H9 (cell line): ENCODE measurements at regions not wholly inside any gene's neighbourhood (a gene's known extent, or its start where the extent isn't known, plus 50 kb on each side); places are given as distances from the start of the nearest gene placed in this dataset.

ENCODE experiments used
- DNase-seq: peaks from one replicate; pipeline ENCODE4 v3.0.0-alpha.2; 2017
- H2AFZ ChIP-seq: one replicate; pipeline ENCODE4 v1.6.1; 2013; ENCODE audit warnings: mild to moderate bottlenecking, low read length, control low read depth, moderate library complexity
- H2AK5ac ChIP-seq: 2 replicates; pipeline ENCODE4 v1.6.1; 2013; ENCODE audit warnings: low read length, control low read depth, mixed read lengths; ENCODE audit not compliant: insufficient read length
- H2BK120ac ChIP-seq: one replicate; pipeline ENCODE4 v1.6.1; 2013; ENCODE audit warnings: low read depth, mild to moderate bottlenecking, low read length, control low read depth, inconsistent platforms; ENCODE audit not compliant: poor library complexity, severe bottlenecking
- H2BK12ac ChIP-seq: 2 replicates; pipeline ENCODE4 v1.6.1; 2013; ENCODE audit warnings: low read length, control low read depth, mixed read lengths, low read depth; ENCODE audit not compliant: insufficient read length
- H2BK15ac ChIP-seq: 2 replicates; pipeline ENCODE4 v1.6.1; 2013; ENCODE audit warnings: low read depth, low read length, control low read depth
- H2BK20ac ChIP-seq: one replicate; pipeline ENCODE4 v1.6.1; 2013; ENCODE audit warnings: low read depth, mild to moderate bottlenecking, low read length, control low read depth, inconsistent platforms; ENCODE audit not compliant: poor library complexity, severe bottlenecking
- H2BK5ac ChIP-seq: 2 replicates; pipeline ENCODE4 v1.6.1; 2013; ENCODE audit warnings: low read length, control low read depth, mixed read lengths; ENCODE audit not compliant: insufficient read length
- H3K14ac ChIP-seq: 2 replicates; pipeline ENCODE4 v1.6.1; 2013; ENCODE audit warnings: low read length, control low read depth; ENCODE audit not compliant: insufficient read depth
- H3K18ac ChIP-seq: 2 replicates; pipeline ENCODE4 v1.6.1; 2013; ENCODE audit warnings: low read depth, mild to moderate bottlenecking, mixed read lengths, low read length, control low read depth; ENCODE audit not compliant: insufficient read length
- H3K23ac ChIP-seq: 2 replicates; pipeline ENCODE4 v1.6.1; 2013; ENCODE audit warnings: low read length, control low read depth, mixed read lengths, low read depth; ENCODE audit not compliant: insufficient read length
- H3K23me2 ChIP-seq: 2 replicates; pipeline ENCODE4 v1.6.1; 2013; ENCODE audit warnings: low read depth, mild to moderate bottlenecking, mixed read lengths, low read length, control low read depth; ENCODE audit not compliant: insufficient read length, poor library complexity, severe bottlenecking
- H3K27ac ChIP-seq: 2 replicates; pipeline ENCODE4 v1.5.1; 2013; ENCODE audit warnings: low read length, control low read depth, mixed read lengths, low read depth; ENCODE audit not compliant: insufficient read length
- H3K27me3 ChIP-seq: 2 replicates; pipeline ENCODE4 v1.6.1; 2013; ENCODE audit warnings: low read length, control low read depth, inconsistent platforms; ENCODE audit not compliant: insufficient read depth
- H3K4ac ChIP-seq: 2 replicates; pipeline ENCODE4 v1.6.1; 2013; ENCODE audit warnings: low read depth, mild to moderate bottlenecking, control low read depth, inconsistent platforms, low read length, moderate library complexity
- H3K4me1 ChIP-seq: 2 replicates; pipeline ENCODE4 v1.6.1; 2013; ENCODE audit warnings: low read length, control low read depth, inconsistent platforms; ENCODE audit not compliant: insufficient read depth
- H3K4me2 ChIP-seq: 2 replicates; pipeline ENCODE4 v1.6.1; 2013; ENCODE audit warnings: low read length, control low read depth, mixed read lengths; ENCODE audit not compliant: insufficient read length, insufficient read depth
- H3K56ac ChIP-seq: 2 replicates; pipeline ENCODE4 v1.6.1; 2013; ENCODE audit warnings: low read depth, mild to moderate bottlenecking, mixed read lengths, low read length, control low read depth; ENCODE audit not compliant: insufficient read length
- H3K79me1 ChIP-seq: 2 replicates; pipeline ENCODE4 v1.6.1; 2013; ENCODE audit warnings: low read depth, mild to moderate bottlenecking, moderate library complexity, low read length, control low read depth, inconsistent platforms; ENCODE audit not compliant: insufficient read depth, poor library complexity, severe bottlenecking
- H3K79me2 ChIP-seq: 2 replicates; pipeline ENCODE4 v1.6.1; 2013; ENCODE audit warnings: low read length, control low read depth, inconsistent platforms; ENCODE audit not compliant: insufficient read depth
- H3K9ac ChIP-seq: 2 replicates; pipeline ENCODE4 v1.6.1; 2013; ENCODE audit warnings: low read length, control low read depth, mixed read lengths; ENCODE audit not compliant: insufficient read length; ENCODE audit errors: extremely low read depth
- H3K9me3 ChIP-seq: one replicate; pipeline ENCODE4 v1.6.1; 2013; ENCODE audit warnings: low read depth, low read length, inconsistent platforms; ENCODE audit not compliant: control insufficient read depth
- H3T11ph ChIP-seq: one replicate; pipeline ENCODE4 v1.6.1; 2013; ENCODE audit warnings: mild to moderate bottlenecking, low read length, control low read depth, inconsistent platforms
- H4K20me1 ChIP-seq: one replicate; pipeline ENCODE4 v1.6.1; 2013; ENCODE audit not compliant: control insufficient read depth, insufficient read length, insufficient read depth
- H4K5ac ChIP-seq: 2 replicates; pipeline ENCODE4 v1.6.1; 2013; ENCODE audit warnings: low read depth, mild to moderate bottlenecking, mixed read lengths, low read length, control low read depth; ENCODE audit not compliant: insufficient read length
- H4K8ac ChIP-seq: replicated peaks from 2 replicates; pipeline ENCODE4 v1.6.1; 2013; ENCODE audit warnings: low read length, control low read depth, mixed read lengths, low read depth; ENCODE audit not compliant: insufficient read length
- H4K91ac ChIP-seq: 2 replicates; pipeline ENCODE4 v1.6.1; 2013; ENCODE audit warnings: low read depth, mild to moderate bottlenecking, moderate library complexity, mixed read lengths, low read length, control low read depth; ENCODE audit not compliant: insufficient read length
- H3K27ac Mint-ChIP-seq, 3 experiments: 2 replicates in 2 of 3; 3 replicates in 1 of 3; pipeline ENCODE4 v1.8.0; 2020 to 2021; ENCODE audit warnings: mixed read lengths in 3 of 3, mild to moderate bottlenecking in 1 of 3, moderate library complexity in 1 of 3
- H3K27me3 Mint-ChIP-seq: 2 replicates; pipeline ENCODE4 v1.8.0; 2021; ENCODE audit warnings: low read depth, mild to moderate bottlenecking, moderate library complexity, mixed read lengths
- H3K36me3 Mint-ChIP-seq, 3 experiments: 2 replicates in 2 of 3; 3 replicates in 1 of 3; pipeline ENCODE4 v1.8.0; 2020 to 2021; ENCODE audit warnings: low read depth in 3 of 3, mixed read lengths in 3 of 3; ENCODE audit not compliant: insufficient read depth in 1 of 3
- H3K4me1 Mint-ChIP-seq, 2 experiments: 2 replicates each; pipeline ENCODE4 v1.8.0; 2020; ENCODE audit warnings: mixed read lengths in 2 of 2
- H3K4me3 Mint-ChIP-seq, 2 experiments: 2 replicates in 1 of 2; 3 replicates in 1 of 2; pipeline ENCODE4 v1.8.0; 2020 to 2021; ENCODE audit warnings: mild to moderate bottlenecking in 2 of 2, mixed read lengths in 2 of 2, moderate library complexity in 1 of 2
- H3K9me3 Mint-ChIP-seq, 2 experiments: 2 replicates in 1 of 2; 3 replicates in 1 of 2; pipeline ENCODE4 v1.8.0; 2020; ENCODE audit warnings: mild to moderate bottlenecking in 2 of 2, mixed read lengths in 2 of 2, moderate library complexity in 1 of 2
- WGBS: extraction: QIAGEN DNeasy Blood & Tissue Kit; methylation state at CpG from one replicate; pipeline ENCODE4 v1.1.7; 2013; ENCODE audit warnings: missing lambda C conversion rate, low lambda C conversion rate, mixed read lengths; ENCODE audit not compliant: insufficient read length; ENCODE audit errors: extremely low coverage; 5-methylcytosine and 5-hydroxymethylcytosine counted together
- TF ChIP-seq, protein P1 (sequence below): fragments of 200-600 bp; sonication (generic); conservative IDR thresholded peaks from 3 replicates; pipeline ENCODE4 v1.8.0; 2021; ENCODE audit warnings: antibody characterized with exemption, mild to moderate bottlenecking

DNA sequence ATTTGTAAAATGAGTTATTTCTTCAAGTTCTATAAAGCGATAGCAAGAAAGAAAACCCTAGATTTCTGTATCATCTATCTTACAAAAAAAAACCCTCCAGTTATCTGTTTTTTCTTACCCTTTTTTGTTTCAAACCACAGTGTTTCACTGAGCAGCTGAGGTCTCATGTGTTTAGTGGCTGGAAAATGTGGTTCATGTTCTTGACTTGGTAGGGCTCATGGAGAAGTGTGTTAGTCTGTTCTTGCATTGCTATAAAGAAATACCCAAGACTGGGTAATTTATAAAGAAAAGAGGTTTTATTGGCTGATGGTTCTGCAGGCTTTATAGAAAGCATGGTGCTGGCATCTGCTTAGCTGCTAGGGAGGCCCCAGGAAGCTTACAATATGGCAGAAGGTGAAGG lies 147.3 kb upstream of the NABP1 start:
- Histone ChIP-seq H3K9me3 (no peaks in the 10 kb centered on the region), H4K8ac (no peak overlapping the region), H2BK12ac (no peak overlapping the region), H3K4me2 (no peak overlapping the region), H3K27ac (no peak overlapping the region), H3K4me1 (no peaks in the 10 kb centered on the region), H3K79me2 (no peaks in the 10 kb centered on the region), H3T11ph (no peak overlapping the region), H2BK120ac (no peak overlapping the region), H3K14ac (no peak overlapping the region), H3K56ac (no peak overlapping the region), H3K18ac (no peak overlapping the region), H2BK5ac (no peak overlapping the region), H3K23me2 (no peaks in the 10 kb centered on the region), H2AK5ac (no peak overlapping the region), H4K5ac (no peak overlapping the region), H4K91ac (no peak overlapping the region), H2AFZ (no peak overlapping the region), H3K27me3 (no peaks in the 10 kb centered on the region), H2BK15ac (no peak overlapping the region), H4K20me1 (no peaks in the 10 kb centered on the region), H3K79me1 (no peaks in the 10 kb centered on the region), H2BK20ac (no peak overlapping the region), H3K23ac (no peak overlapping the region), H3K9ac (no peak overlapping the region), H3K4ac (no peak overlapping the region)
- H3K4me3 Mint-ChIP-seq = no peak overlapping the region
- TF ChIP-seq, protein P1, sequence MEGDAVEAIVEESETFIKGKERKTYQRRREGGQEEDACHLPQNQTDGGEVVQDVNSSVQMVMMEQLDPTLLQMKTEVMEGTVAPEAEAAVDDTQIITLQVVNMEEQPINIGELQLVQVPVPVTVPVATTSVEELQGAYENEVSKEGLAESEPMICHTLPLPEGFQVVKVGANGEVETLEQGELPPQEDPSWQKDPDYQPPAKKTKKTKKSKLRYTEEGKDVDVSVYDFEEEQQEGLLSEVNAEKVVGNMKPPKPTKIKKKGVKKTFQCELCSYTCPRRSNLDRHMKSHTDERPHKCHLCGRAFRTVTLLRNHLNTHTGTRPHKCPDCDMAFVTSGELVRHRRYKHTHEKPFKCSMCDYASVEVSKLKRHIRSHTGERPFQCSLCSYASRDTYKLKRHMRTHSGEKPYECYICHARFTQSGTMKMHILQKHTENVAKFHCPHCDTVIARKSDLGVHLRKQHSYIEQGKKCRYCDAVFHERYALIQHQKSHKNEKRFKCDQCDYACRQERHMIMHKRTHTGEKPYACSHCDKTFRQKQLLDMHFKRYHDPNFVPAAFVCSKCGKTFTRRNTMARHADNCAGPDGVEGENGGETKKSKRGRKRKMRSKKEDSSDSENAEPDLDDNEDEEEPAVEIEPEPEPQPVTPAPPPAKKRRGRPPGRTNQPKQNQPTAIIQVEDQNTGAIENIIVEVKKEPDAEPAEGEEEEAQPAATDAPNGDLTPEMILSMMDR = no peak
- H3K4me1 Mint-ChIP-seq = no peaks in the 10 kb centered on the region
- H3K27ac Mint-ChIP-seq = no peak overlapping the region
- H3K9me3 Mint-ChIP-seq = no peaks in the 10 kb centered on the region
- no peaks in the 10 kb centered on the region for H3K36me3 Mint-ChIP-seq
- no peak for DNase-seq
- H3K27me3 Mint-ChIP-seq = no peaks in the 10 kb centered on the region
- WGBS = no CpG with 5 or more reads among the region's 1 CpG
